ENCODE measurements at regions not wholly inside any gene's neighbourhood (a gene's known extent, or its start where the extent isn't known, plus 50 kb on each side); places are given as distances from the start of the nearest gene placed in this dataset.

- Histone ChIP-seq H3K27ac (no peak overlapping the region), H3K4me1 (no peaks in the 10 kb centered on the region), H3K4me3 (no peak overlapping the region), H3K27me3 (no peaks in the 10 kb centered on the region), H3K36me3 (no peaks in the 10 kb centered on the region), H3K9me3 (no peaks in the 10 kb centered on the region)
- in situ Hi-C loops (cut with MboI; ENCODE audit: low pct_ligation_motif_present in 1 of 4, low pct_unique_long_range_greater_than_20kb in 1 of 4, low sequenced_read_pairs in 3 of 4), result no loop called here
- no peak for DNase-seq
- WGBS, 2 donors (ENCODE audit: low coverage in 1 of 2), result 49 to 72% methylated on average over 3 of the region's 3 CpGs
- TF ChIP-seq EP300 (IDR thresholded peaks at IDR 0.05; ENCODE audit: low read depth), result no peak
- TF ChIP-seq, protein P1, sequence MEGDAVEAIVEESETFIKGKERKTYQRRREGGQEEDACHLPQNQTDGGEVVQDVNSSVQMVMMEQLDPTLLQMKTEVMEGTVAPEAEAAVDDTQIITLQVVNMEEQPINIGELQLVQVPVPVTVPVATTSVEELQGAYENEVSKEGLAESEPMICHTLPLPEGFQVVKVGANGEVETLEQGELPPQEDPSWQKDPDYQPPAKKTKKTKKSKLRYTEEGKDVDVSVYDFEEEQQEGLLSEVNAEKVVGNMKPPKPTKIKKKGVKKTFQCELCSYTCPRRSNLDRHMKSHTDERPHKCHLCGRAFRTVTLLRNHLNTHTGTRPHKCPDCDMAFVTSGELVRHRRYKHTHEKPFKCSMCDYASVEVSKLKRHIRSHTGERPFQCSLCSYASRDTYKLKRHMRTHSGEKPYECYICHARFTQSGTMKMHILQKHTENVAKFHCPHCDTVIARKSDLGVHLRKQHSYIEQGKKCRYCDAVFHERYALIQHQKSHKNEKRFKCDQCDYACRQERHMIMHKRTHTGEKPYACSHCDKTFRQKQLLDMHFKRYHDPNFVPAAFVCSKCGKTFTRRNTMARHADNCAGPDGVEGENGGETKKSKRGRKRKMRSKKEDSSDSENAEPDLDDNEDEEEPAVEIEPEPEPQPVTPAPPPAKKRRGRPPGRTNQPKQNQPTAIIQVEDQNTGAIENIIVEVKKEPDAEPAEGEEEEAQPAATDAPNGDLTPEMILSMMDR (IDR thresholded peaks at IDR 0.05), result no peak
- no peak for TF ChIP-seq POLR2A (IDR thresholded peaks at IDR 0.05)
- no peak for TF ChIP-seq POLR2AphosphoS5 (IDR thresholded peaks at IDR 0.05)
- intact Hi-C loops (cut with DNase I; ENCODE audit: low total_unique reads), result no loop called here
Measured at GRCh38 chr4:187354740-187355139, 631.1 kb upstream of the FAT1 start.

GRCh38 chr4:187357045-187357643 is 633.5 kb upstream of the FAT1 start:
- no peak overlapping the region for H3K27ac ChIP-seq
- 97 to 100% methylated on average over 1 of the region's 1 CpG for WGBS, 2 donors (ENCODE audit: low coverage in 1 of 2)

GRCh38 chr4:187357821-187358220 is 634.2 kb upstream of the FAT1 start:
- in situ Hi-C loops (cut with MboI; ENCODE audit: low pct_ligation_motif_present in 1 of 4, low pct_unique_long_range_greater_than_20kb in 1 of 4, low sequenced_read_pairs in 3 of 4), result no loop called here
- no peak overlapping the region for H3K27ac ChIP-seq
- H3K27me3 ChIP-seq, result no peaks in the 10 kb centered on the region
- H3K4me1 ChIP-seq, result no peaks in the 10 kb centered on the region
- no peak overlapping the region for H3K4me3 ChIP-seq
- WGBS, 2 donors (ENCODE audit: low coverage in 1 of 2), result 63 to 68% methylated on average over 4 of the region's 4 CpGs
- TF ChIP-seq POLR2AphosphoS5 (IDR thresholded peaks at IDR 0.05), result no peak
- no peak for TF ChIP-seq EP300 (IDR thresholded peaks at IDR 0.05; ENCODE audit: low read depth)
- no peak for TF ChIP-seq POLR2A (IDR thresholded peaks at IDR 0.05)
- TF ChIP-seq, protein P1 (IDR thresholded peaks at IDR 0.05), result no peak
- intact Hi-C loops (cut with DNase I; ENCODE audit: low total_unique reads), result no loop called here
- no peaks in the 10 kb centered on the region for H3K36me3 ChIP-seq
- DNase-seq, result no peak
- H3K9me3 ChIP-seq, result no peaks in the 10 kb centered on the region

More at GRCh38 chr4:187357045-187357643, 633.5 kb upstream of the FAT1 start:
- H3K36me3 ChIP-seq, result no peaks in the 10 kb centered on the region
- no peaks in the 10 kb centered on the region for H3K9me3 ChIP-seq
- intact Hi-C loops (cut with DNase I; ENCODE audit: low total_unique reads) (no loop called here), in situ Hi-C loops (cut with MboI; ENCODE audit: low pct_ligation_motif_present in 1 of 4, low pct_unique_long_range_greater_than_20kb in 1 of 4, low sequenced_read_pairs in 3 of 4) (no loop called here)
- H3K27me3 ChIP-seq, result no peaks in the 10 kb centered on the region
- H3K4me1 ChIP-seq, result no peaks in the 10 kb centered on the region
- no peak overlapping the region for H3K4me3 ChIP-seq
- no peak for TF ChIP-seq POLR2AphosphoS5 (IDR thresholded peaks at IDR 0.05)
- no peak for TF ChIP-seq POLR2A (IDR thresholded peaks at IDR 0.05)
- TF ChIP-seq, protein P1 (IDR thresholded peaks at IDR 0.05), result no peak
- DNase-seq, result no peak

- WGBS, 2 donors (ENCODE audit: low coverage in 1 of 2), result 91 to 95% methylated on average over 13 to 31 of the region's 31 CpGs
- H3K9me3 ChIP-seq, result no peaks in the 10 kb centered on the region
- H3K4me1 ChIP-seq, result no peaks in the 10 kb centered on the region
- no peaks in the 10 kb centered on the region for H3K36me3 ChIP-seq
- intact Hi-C loops (cut with DNase I; ENCODE audit: low total_unique reads) (no loop called here), in situ Hi-C loops (cut with MboI; ENCODE audit: low pct_ligation_motif_present in 1 of 4, low pct_unique_long_range_greater_than_20kb in 1 of 4, low sequenced_read_pairs in 3 of 4) (no loop called here)
- TF ChIP-seq, protein P1 (IDR thresholded peaks at IDR 0.05), result no peak
- no peak for TF ChIP-seq POLR2A (IDR thresholded peaks at IDR 0.05)
- no peak for TF ChIP-seq POLR2AphosphoS5 (IDR thresholded peaks at IDR 0.05)
- no peak overlapping the region for H3K27ac ChIP-seq
- no peak overlapping the region for H3K4me3 ChIP-seq
- no peaks in the 10 kb centered on the region for H3K27me3 ChIP-seq
- no peak for DNase-seq
Measured at GRCh38 chr4:187362937-187363857, 632.4 kb upstream of the ZFP42 start.

All from transverse colon (tissue), 4 donors.